SK-N-SH treated with all-trans-retinoic acid at 6 μM for 48 hours (cell line): ENCODE measurements at regions not wholly inside any gene's neighbourhood (a gene's known extent, or its start where the extent isn't known, plus 50 kb on each side); places are given as distances from the start of the nearest gene placed in this dataset.

Source experiments
- BACH2 ChIP-seq: fragments of 250-450 bp; sonication (Bioruptor Pico); IDR thresholded peaks from 2 replicates; pipeline ENCODE4 v1.9.0; 2021; ENCODE audit warnings: mild to moderate bottlenecking, borderline replicate concordance
- GLIS3 ChIP-seq: fragments of 250-450 bp; sonication (Bioruptor Pico); IDR thresholded peaks from 2 replicates; pipeline ENCODE4 v1.5.0; 2020; ENCODE audit warnings: mild to moderate bottlenecking, moderate library complexity
- PATZ1 ChIP-seq: fragments of 250-450 bp; sonication (Bioruptor Pico); IDR thresholded peaks from 2 replicates; pipeline ENCODE4 v1.8.0; 2020; ENCODE audit warnings: mild to moderate bottlenecking, moderate library complexity, borderline replicate concordance
- PPARA ChIP-seq: fragments of 250-450 bp; sonication (Bioruptor Pico); IDR thresholded peaks from 2 replicates; pipeline ENCODE4 v1.5.0; 2020; ENCODE audit warnings: mild to moderate bottlenecking, borderline replicate concordance
- SNAI2 ChIP-seq: fragments of 250-450 bp; sonication (Bioruptor Pico); IDR thresholded peaks from 2 replicates; pipeline ENCODE4 v1.5.0; 2020; ENCODE audit warnings: mild to moderate bottlenecking, moderate library complexity
- TCF4 ChIP-seq: fragments of 250-450 bp; sonication (Bioruptor Pico); IDR thresholded peaks from 2 replicates; pipeline ENCODE4 v1.8.0; 2021; ENCODE audit warnings: mild to moderate bottlenecking, moderate library complexity, borderline replicate concordance
- TOX ChIP-seq: fragments of 250-450 bp; sonication (Bioruptor Pico); IDR thresholded peaks from 2 replicates; pipeline ENCODE4 v1.8.0; 2021; ENCODE audit warnings: mild to moderate bottlenecking, moderate library complexity, borderline replicate concordance
- ZFP3 ChIP-seq: fragments of 250-450 bp; sonication (Bioruptor Pico); IDR thresholded peaks from 2 replicates; pipeline ENCODE4 v1.5.0; 2020; ENCODE audit warnings: mild to moderate bottlenecking, moderate library complexity

GRCh38 chr9:20212806-20213205 is 409.5 kb downstream of the MLLT3 start:
- TF ChIP-seq TCF4 (CRISPR knock-in tag) (no peak), TOX (CRISPR knock-in tag) (no peak), GLIS3 (CRISPR knock-in tag) (no peak), PATZ1 (no peak), PPARA (CRISPR knock-in tag) (no peak), ZFP3 (CRISPR knock-in tag) (no peak), BACH2 (no peak), SNAI2 (CRISPR knock-in tag) (no peak)
